K562 (cell line): ENCODE measurements at regions not wholly inside any gene's neighbourhood (a gene's known extent, or its start where the extent isn't known, plus 50 kb on each side); places are given as distances from the start of the nearest gene placed in this dataset.

ENCODE experiments used
- ATAC-seq: fragments of 200-7000 bp; cut with Tn5 transposase; 3 replicates; pipeline ENCODE4 v1.9.1; 2020; ENCODE audit warnings: moderate library complexity
- BruUV-seq: library from RNA; stranded (reverse); fragments of 400-500 nt; replicated peaks from 2 replicates; lab custom pipeline; 2021; lab: Mats Ljungman, UMichigan
- CTCF ChIA-PET: fragments of 300-600 bp; formaldehyde crosslinking; extraction: SDS; loops from one replicate; lab custom pipeline; 2021; ENCODE audit warnings: low intra/inter-chr PET ratio; lab: Yijun Ruan, JAX
- POLR2A ChIA-PET: fragments of 300-600, 350-650 bp; sonication (Branson Sonifier 250); formaldehyde crosslinking; extraction: SDS; loops from one replicate; lab custom pipeline; 2021; ENCODE audit warnings: antibody characterized with exemption, inconsistent platforms; lab: Yijun Ruan, JAX
- DNase-seq, 4 experiments: peaks; one replicate each; pipeline versions ENCODE4 v3.0.0 to v3.0.0-alpha.2; 2011 to 2018; ENCODE audit warnings: low spot score in 3 of 4, mixed read lengths in 3 of 4; ENCODE audit errors: extremely low read depth in 1 of 4
- FAIRE-seq: peaks from 2 replicates; lab custom pipeline; 2011; peaks lifted over from hg19 to GRCh38; lab: Jason Lieb, UNC
- H2AFZ ChIP-seq: 2 replicates; pipeline ENCODE4 v1.6.0; 2011; ENCODE audit warnings: low read depth, low read length, control low read depth, inconsistent platforms
- H3K27ac ChIP-seq: fragments of 200-600 bp; 3 replicates; pipeline ENCODE4 v1.8.0; 2011; ENCODE audit warnings: low read depth, mild to moderate bottlenecking, control low read depth, inconsistent platforms, low read length, moderate library complexity, mixed read lengths; ENCODE audit errors: extremely low read depth
- H3K27me3 ChIP-seq, 2 experiments: fragments of 300-600 bp in 1 of 2; 2 replicates in 1 of 2; 3 replicates in 1 of 2; pipeline versions ENCODE4 v1.6.0 to v1.8.0; 2011; ENCODE audit warnings: inconsistent platforms in 2 of 2, low read length in 2 of 2, mild to moderate bottlenecking in 1 of 2, mixed read lengths in 1 of 2, moderate library complexity in 1 of 2; ENCODE audit not compliant: control insufficient read depth in 2 of 2, insufficient read depth in 2 of 2
- H3K36me3 ChIP-seq: fragments of 300-600 bp; 3 replicates; pipeline ENCODE4 v1.8.0; 2011; ENCODE audit warnings: mild to moderate bottlenecking, low read length, inconsistent platforms; ENCODE audit not compliant: control insufficient read depth, insufficient read depth
- H3K4me1 ChIP-seq, 2 experiments: fragments of 200-600 bp in 1 of 2; replicated peaks in 1 of 2; 2 replicates in 1 of 2; 3 replicates in 1 of 2; pipeline versions ENCODE4 v1.5.1 to v1.8.0; 2011; ENCODE audit warnings: inconsistent platforms in 2 of 2, low read length in 2 of 2, mild to moderate bottlenecking in 1 of 2, mixed read lengths in 1 of 2, moderate library complexity in 1 of 2; ENCODE audit not compliant: control insufficient read depth in 2 of 2, insufficient read depth in 2 of 2
- H3K4me2 ChIP-seq: 2 replicates; pipeline ENCODE4 v1.6.1; 2011; ENCODE audit warnings: low read length, control low read depth, inconsistent platforms, mixed read lengths; ENCODE audit not compliant: insufficient read depth
- H3K4me3 ChIP-seq: fragments of 200-600 bp; sonication (generic), shearing (Covaris generic); 2 replicates; pipeline ENCODE4 v1.5.1; 2016; ENCODE audit warnings: control low read depth, inconsistent platforms
- H3K79me2 ChIP-seq: fragments of 200-600 bp; 3 replicates; pipeline ENCODE4 v1.8.0; 2011; ENCODE audit warnings: low read length, inconsistent platforms; ENCODE audit not compliant: control insufficient read depth, insufficient read depth
- H3K9ac ChIP-seq, 2 experiments: 2 replicates each; pipeline versions ENCODE4 v1.6.0 to v1.6.1; 2011; ENCODE audit warnings: low read depth in 2 of 2, low read length in 2 of 2, control low read depth in 1 of 2, inconsistent platforms in 1 of 2, mild to moderate bottlenecking in 1 of 2, mixed read lengths in 1 of 2; ENCODE audit not compliant: insufficient read depth in 1 of 2
- H3K9me1 ChIP-seq: one replicate; pipeline ENCODE4 v1.6.0; 2011; ENCODE audit warnings: inconsistent platforms, mild to moderate bottlenecking, low read length, moderate library complexity; ENCODE audit not compliant: control insufficient read depth, insufficient read depth
- H3K9me3 ChIP-seq: replicated peaks from 2 replicates; pipeline ENCODE4 v1.5.1; 2011; ENCODE audit warnings: low read depth, low read length, inconsistent platforms; ENCODE audit not compliant: control insufficient read depth, insufficient read depth
- H4K20me1 ChIP-seq: replicated peaks from 2 replicates; pipeline ENCODE4 v1.6.1; 2011; ENCODE audit warnings: low read length, inconsistent platforms, mixed read lengths; ENCODE audit not compliant: control insufficient read depth, insufficient read depth
- KLF16 ChIP-seq: IDR thresholded peaks from 2 replicates; pipeline ENCODE4 v1.6.1; 2016; ENCODE audit warnings: antibody characterized with exemption
- MAFG ChIP-seq: fragments of 450-650 bp; conservative IDR thresholded peaks from 2 replicates; pipeline ENCODE4 v1.6.1; 2016; ENCODE audit warnings: missing genetic modification characterization, missing compliant biosample characterization
- RBBP5 ChIP-seq: fragments of 200-600 bp; sonication (generic); IDR thresholded peaks from 2 replicates; pipeline ENCODE4 v1.6.1; 2012; ENCODE audit warnings: borderline replicate concordance, mild to moderate bottlenecking, low read length, control low read depth, inconsistent platforms; ENCODE audit not compliant: insufficient read depth, poor library complexity, severe bottlenecking
- ZBTB12 ChIP-seq: fragments of 250-450 bp; sonication (Bioruptor Pico); IDR thresholded peaks from 2 replicates; pipeline ENCODE4 v1.4.0; 2020
- ZBTB26 ChIP-seq: fragments of 450-650 bp; formaldehyde crosslinking; IDR thresholded peaks from 2 replicates; pipeline ENCODE4 v1.4.0; 2022; ENCODE audit warnings: missing genetic modification characterization
- ZNF174 ChIP-seq: fragments of 250-450 bp; sonication (Bioruptor Pico); IDR thresholded peaks from 2 replicates; pipeline ENCODE4 v1.4.0; 2020; ENCODE audit warnings: mild to moderate bottlenecking
- ZNF24 ChIP-seq: fragments of 450-650 bp; IDR thresholded peaks from 2 replicates; pipeline ENCODE4 v1.6.1; 2016
- ZNF41 ChIP-seq: fragments of 250-450 bp; sonication (Bioruptor Pico); conservative IDR thresholded peaks from 2 replicates; pipeline ENCODE4 v1.4.0; 2020; ENCODE audit warnings: mild to moderate bottlenecking
- WGBS: fragments of 100-300 bp; shearing (Covaris generic); methylation state at CpG from one replicate; pipeline ENCODE4 v1.1.6; 2016; ENCODE audit warnings: low coverage, mixed read lengths; ENCODE audit not compliant: insufficient coverage; ENCODE audit errors: missing lambda C conversion rate; 5-methylcytosine and 5-hydroxymethylcytosine counted together
- in situ Hi-C: fragments of 300-500 bp; cut with MboI; formaldehyde crosslinking; loops from 4 replicates; pipeline ENCODE4 v1.15.0; 2018; ENCODE audit warnings: inconsistent platforms, mixed read lengths
- intact Hi-C: fragments of 100-400 bp; cut with micrococcal nuclease; formaldehyde crosslinking; loops from 2 replicates; pipeline ENCODE4 v1.14.2; 2022
- TF ChIP-seq, protein P1 (sequence below), 2 experiments: fragments of 450-650 bp; IDR thresholded peaks; 2 replicates each; pipeline ENCODE4 v1.6.1; 2016; ENCODE audit warnings: mild to moderate bottlenecking in 2 of 2, borderline replicate concordance in 1 of 2, low read depth in 1 of 2, moderate library complexity in 1 of 2
- TF ChIP-seq, protein P2 (sequence below): fragments of 450-650 bp; IDR thresholded peaks from 2 replicates; pipeline ENCODE4 v1.6.1; 2014; ENCODE audit warnings: low read depth, mild to moderate bottlenecking, moderate library complexity, borderline replicate concordance

DNA sequence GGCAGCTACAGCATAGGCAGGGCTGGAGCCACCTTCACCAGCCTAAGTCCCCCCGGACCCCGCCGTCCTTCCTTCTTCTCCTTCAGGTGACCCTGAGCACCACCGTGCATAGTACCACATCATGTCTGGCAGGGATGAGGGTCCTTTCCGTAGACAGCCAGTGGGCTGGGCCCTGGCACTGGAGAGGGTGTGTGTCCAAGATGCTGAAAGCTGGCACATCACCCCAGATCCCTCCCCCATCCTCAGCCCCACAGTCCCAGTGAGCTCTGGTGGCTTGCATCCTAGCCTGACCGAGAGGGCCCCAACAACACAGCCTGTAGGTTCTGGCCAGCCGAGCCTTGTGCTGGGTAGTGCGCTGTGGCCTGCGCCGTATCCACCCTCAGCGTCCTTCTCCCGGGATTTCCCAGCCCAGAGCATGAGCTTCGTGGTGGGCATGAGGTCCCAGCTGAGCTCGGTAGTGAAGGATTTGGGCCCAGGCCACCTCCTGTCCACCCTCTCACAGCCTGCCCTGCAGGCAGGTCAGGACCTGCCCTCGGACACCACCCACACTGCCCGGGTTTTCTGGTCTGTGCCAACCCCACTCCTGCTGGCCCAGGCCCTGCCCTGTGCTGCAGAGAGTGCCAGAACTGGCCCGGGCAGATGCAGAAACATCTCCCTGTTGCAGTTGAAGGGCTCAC lies 1124.3 kb downstream of the BRD1 start:
- WGBS: 5% methylated on average over 7 of the region's 17 CpGs
- FAIRE-seq (no peak), DNase-seq (no peak), ATAC-seq (no peak)
- Histone ChIP-seq H4K20me1 (no peaks in the 10 kb centered on the region; the same call in 1 of the 2 replicates), H3K27me3 (no peaks in the 10 kb centered on the region; a peak in 2 of 5 replicates), H3K79me2 (no peaks in the 10 kb centered on the region), H3K4me1 (no peaks in the 10 kb centered on the region), H3K4me3 (no peak overlapping the region), H3K9ac (no peak overlapping the region), H3K36me3 (no peaks in the 10 kb centered on the region), H3K9me1 (no peaks in the 10 kb centered on the region), H2AFZ (no peak overlapping the region), H3K9me3 (no peaks in the 10 kb centered on the region), H3K4me2 (no peak overlapping the region), H3K27ac (no peak overlapping the region)
- POLR2A ChIA-PET: no interaction called here
- no TSS peak for BruUV-seq
- CTCF ChIA-PET: no interaction called here
- in situ Hi-C loops (no loop called here), intact Hi-C loops (no loop called here)
- TF ChIP-seq MAFG (tag): no peak
- no peak for TF ChIP-seq RBBP5
- TF ChIP-seq ZNF174: no peak
- no peak for TF ChIP-seq ZNF24
- TF ChIP-seq ZBTB26 (CRISPR knock-in tag): no peak
- TF ChIP-seq ZBTB12 (CRISPR knock-in tag): no peak
- TF ChIP-seq, protein P1, sequence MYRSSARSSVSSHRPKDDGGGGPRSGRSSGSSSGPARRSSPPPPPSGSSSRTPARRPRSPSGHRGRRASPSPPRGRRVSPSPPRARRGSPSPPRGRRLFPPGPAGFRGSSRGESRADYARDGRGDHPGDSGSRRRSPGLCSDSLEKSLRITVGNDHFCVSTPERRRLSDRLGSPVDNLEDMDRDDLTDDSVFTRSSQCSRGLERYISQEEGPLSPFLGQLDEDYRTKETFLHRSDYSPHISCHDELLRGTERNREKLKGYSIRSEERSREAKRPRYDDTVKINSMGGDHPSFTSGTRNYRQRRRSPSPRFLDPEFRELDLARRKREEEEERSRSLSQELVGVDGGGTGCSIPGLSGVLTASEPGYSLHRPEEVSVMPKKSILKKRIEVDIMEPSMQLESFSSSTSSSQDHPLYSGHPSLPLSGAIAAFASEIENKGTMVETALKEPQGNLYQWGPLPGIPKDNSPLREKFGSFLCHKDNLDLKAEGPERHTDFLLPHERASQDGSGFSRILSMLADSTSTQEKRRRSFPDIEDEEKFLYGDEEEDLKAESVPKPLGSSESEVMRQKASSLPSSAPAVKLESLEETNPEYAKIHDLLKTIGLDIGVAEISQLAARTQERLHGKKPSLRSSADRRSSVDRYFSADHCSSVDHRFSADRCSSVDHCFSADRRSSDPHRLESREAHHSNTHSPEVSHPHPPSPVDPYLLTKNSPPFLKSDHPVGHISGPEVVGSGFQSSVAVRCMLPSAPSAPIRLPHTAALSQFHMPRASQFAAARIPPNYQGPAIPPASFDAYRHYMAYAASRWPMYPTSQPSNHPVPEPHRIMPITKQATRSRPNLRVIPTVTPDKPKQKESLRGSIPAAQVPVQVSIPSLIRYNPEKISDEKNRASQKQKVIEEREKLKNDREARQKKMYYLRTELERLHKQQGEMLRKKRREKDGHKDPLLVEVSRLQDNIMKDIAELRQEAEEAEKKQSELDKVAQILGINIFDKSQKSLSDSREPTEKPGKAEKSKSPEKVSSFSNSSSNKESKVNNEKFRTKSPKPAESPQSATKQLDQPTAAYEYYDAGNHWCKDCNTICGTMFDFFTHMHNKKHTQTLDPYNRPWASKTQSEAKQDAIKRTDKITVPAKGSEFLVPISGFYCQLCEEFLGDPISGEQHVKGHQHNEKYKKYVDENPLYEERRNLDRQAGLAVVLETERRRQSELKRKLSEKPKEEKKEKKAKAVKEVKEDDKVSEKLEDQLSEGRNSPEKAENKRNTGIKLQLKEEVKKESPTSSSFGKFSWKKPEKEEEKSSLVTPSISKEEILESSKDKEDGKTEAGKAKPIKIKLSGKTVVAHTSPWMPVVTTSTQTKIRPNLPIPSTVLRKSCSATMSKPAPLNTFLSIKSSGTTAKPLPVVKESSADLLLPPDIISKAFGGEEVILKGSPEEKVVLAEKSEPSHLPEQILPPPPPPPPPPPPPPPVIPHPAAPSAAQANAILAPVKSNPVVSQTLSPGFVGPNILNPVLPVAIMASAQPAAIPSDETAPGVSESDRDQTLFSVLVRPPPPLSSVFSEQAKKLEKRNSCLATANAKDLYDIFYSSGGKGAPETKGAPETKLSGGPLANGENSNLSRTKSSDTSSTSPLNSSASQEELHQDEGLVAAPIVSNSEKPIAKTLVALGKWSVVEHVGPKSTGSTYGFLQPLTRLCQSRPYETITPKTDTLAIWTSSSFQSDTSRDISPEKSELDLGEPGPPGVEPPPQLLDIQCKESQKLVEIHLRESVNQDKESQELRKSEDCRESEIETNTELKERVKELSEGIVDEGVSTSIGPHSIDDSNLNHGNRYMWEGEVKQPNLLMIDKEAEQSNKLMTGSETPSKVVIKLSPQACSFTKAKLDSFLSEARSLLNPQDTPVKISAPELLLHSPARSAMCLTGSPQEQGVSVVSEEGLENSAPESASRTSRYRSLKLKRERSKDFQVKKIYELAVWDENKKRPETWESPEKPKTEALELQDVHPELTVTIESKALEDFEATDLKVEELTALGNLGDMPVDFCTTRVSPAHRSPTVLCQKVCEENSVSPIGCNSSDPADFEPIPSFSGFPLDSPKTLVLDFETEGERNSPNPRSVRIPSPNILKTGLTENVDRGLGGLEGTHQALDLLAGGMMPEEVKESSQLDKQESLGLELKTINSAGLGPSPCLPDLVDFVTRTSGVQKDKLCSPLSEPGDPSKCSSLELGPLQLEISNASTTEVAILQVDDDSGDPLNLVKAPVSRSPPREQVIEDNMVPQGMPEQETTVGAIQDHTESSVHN (IDR thresholded peaks at IDR 0.05; ENCODE audit: borderline replicate concordance in 1 of 2, low read depth in 1 of 2): no peak
- no peak for TF ChIP-seq ZNF41 (CRISPR knock-in tag)
- no peak for TF ChIP-seq KLF16
- TF ChIP-seq, protein P2, sequence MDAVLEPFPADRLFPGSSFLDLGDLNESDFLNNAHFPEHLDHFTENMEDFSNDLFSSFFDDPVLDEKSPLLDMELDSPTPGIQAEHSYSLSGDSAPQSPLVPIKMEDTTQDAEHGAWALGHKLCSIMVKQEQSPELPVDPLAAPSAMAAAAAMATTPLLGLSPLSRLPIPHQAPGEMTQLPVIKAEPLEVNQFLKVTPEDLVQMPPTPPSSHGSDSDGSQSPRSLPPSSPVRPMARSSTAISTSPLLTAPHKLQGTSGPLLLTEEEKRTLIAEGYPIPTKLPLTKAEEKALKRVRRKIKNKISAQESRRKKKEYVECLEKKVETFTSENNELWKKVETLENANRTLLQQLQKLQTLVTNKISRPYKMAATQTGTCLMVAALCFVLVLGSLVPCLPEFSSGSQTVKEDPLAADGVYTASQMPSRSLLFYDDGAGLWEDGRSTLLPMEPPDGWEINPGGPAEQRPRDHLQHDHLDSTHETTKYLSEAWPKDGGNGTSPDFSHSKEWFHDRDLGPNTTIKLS: no peak
